ENCODE measurements at regions not wholly inside any gene's neighbourhood (a gene's known extent, or its start where the extent isn't known, plus 50 kb on each side); places are given as distances from the start of the nearest gene placed in this dataset.

DNA sequence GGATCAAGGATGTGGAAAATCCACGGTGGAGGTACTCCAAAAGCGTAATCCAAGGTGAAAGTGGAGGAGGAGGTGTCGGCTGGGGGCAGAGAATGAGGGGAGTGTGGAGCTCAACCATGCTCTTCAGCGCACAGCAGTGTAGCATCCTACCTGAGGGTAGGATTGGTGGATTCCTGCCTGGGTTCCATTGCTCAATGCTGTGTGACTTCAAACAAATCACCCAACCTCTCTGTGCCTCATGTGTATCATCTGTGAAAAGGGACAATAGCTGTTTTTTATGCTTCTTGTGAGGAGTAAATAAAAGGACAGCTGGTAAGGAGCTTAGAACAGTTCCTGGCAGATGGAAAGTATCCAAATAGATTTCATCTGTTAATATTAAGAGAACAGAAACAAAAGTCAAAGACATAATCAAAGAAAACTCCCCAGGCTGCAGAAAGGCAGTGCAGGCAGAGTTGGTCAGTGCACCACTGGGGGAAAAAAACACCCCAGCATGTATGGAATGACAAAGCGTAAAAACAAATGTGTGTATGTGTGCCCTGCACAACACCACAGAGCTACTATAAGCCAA, 130.0 kb upstream of the HDAC4 start:
- DNase-seq = no peak
- intact Hi-C loops (cut with DNase I) = no loop called here

DNA sequence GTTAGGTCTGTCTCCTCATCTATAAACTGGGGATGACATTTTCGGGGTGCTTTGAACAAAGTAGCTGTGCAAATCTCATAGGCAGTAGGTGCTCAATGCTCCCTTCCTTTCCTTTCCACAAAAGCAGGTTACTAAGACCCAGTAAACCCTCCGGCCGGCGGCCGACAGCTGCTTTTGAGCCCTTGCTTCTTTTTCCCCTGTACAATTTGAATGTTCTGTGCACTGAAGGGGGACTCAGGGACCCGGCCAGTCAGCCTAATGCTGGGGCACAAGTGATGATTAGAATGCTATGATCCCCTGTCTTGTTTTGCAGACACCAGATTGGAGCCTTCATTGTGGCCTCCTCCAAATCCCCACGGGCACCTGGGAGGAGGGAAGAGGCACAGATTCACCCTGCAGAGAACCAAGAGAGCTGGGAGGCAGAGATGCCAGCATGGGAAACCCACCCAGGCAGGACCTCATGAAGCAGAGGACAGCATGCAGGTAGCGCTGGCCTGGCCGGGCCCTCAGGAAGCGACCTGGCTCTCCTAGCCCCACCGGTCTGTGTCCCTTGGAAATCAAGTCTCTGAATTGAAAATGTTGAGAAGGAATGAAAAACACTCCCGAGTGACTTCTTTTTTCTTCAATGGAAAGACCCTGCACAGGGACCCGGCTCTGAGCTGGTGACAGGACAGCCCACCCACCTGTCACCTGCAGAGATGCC, 128.6 kb upstream of the HDAC4 start:
- no peak for DNase-seq
- intact Hi-C loops (cut with DNase I) = no loop called here

GRCh38 chr2:239528883-239529282, 128.1 kb upstream of the HDAC4 start:
- intact Hi-C loops (cut with DNase I) = no loop called here
- no peak for DNase-seq

GRCh38 chr2:239528146-239528545, 127.3 kb upstream of the HDAC4 start:
- no peak for DNase-seq
- intact Hi-C loops (cut with DNase I) = no loop called here

DNA sequence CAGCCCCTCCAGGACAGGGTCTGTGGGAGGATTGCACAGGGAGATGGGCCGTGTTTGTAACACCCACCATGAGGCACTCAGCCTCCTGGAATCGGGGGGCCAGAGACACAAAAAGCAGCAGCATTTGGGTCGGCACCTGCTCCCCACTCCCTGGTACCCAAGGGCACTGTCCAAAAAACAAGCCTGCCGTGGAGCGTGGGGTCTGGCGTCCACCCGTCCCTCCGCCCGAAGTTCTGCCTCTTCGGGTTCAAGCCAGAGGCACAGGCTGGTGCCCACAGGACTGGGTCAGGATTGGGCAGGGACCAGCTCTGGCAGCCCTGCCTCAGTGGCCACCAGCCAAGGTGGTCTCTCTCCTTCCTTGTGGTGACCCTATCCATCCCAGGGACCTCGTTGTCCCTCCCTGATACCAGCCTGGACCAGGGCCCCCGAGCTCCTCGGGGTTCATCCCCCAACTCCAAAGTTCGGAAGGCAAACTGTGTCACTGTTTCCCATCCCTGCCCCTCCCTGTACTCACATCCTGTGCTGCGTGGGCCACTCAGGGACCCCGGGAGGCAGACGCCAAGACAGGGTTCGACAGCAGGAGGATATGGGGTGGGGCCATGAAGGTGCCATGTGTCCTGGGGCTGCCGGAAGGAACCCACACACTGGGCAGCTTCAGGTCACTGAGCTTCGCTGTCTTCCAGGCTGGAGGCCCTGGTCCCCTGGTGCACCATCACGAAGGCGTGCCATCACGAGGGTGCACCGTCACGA, 126.0 kb upstream of the HDAC4 start:
- intact Hi-C loops (cut with DNase I) = no loop called here
- no peak for DNase-seq

DNA sequence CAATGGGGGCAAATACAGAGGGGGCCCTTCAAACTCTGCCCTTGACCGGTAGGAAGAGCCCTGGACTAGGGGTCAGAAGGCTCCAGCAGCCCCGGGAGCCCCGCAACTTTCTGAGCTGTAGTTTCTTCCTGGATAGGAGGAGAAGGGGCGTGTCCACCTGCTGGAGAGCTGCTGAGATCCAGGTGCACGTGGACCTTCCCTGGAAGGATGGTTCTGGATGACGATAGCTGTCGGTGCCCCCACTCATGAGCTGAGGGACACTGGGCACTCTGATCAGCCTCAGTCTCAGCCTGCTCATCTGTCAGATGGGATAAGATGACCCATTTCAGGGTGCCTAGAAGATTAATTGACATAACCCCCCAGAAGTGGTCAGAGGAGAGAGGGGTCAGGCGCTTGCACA, 125.2 kb upstream of the HDAC4 start:
- intact Hi-C loops (cut with DNase I) = no loop called here
- no peak for DNase-seq

DNA sequence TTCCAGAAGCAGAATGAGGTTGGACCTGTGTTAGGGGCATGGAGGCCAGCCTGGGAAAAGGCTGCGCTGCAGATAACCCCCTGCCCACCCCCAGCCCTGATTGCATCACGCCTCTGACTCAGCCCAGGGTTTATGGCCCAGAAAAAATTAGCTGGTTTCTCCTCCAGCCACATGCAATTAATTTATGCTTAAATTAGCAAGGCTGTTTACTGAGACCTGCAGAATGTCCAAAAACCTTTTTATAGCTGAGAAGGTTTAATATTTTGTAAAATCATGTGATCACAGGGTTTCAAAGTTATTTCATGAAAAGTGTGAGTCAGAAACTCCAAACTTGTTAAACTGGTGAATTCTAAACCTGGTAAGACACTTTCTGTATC, 123.1 kb upstream of the HDAC4 start:
- no peak for DNase-seq
- intact Hi-C loops (cut with DNase I) = no loop called here

DNA sequence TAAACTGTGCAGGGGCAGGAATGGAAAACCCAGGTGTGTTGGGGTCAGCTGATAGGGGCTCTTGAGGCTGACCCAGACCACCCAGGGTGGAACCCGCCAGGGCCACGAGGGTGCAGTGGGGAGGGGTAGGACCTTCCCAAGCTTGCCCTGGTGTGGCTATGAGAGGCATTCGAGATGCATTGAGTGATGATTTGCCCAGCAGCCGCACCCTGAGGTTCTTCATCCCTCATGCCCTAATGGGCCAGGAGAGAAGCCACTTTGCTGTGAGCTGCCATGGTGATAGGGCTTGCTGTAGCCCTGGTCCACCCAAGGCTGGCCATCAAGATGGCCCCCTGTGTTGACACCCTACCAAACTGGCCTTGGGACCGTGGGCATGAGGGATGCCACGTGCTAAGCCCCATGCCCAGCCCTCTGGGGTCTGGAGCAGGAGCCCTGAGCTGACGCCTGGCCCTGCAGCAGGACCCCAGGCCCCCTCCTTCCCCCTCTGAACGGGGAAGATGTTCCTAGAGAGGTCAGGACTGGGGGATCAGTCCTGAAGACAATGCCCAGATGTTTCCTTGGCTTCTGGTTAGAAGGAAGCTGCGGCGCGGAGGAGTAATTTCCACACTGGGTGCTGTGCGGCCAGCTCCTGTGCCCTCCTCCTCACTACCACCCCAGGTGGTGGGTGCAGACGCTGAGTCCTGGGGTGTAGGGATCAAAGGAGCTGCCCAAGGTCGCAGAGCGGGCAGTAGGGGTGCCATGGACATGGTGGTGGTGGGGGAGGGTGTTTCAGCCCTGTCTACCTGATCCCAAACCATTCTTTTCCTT, 122.5 kb upstream of the HDAC4 start:
- DNase-seq = no peak
- intact Hi-C loops (cut with DNase I) = no loop called here

- intact Hi-C loops (cut with DNase I) = no loop called here
- DNase-seq = no peak
These were observed 121.9 kb upstream of the HDAC4 start for GRCh38 chr2:239522740-239523119.

DNA sequence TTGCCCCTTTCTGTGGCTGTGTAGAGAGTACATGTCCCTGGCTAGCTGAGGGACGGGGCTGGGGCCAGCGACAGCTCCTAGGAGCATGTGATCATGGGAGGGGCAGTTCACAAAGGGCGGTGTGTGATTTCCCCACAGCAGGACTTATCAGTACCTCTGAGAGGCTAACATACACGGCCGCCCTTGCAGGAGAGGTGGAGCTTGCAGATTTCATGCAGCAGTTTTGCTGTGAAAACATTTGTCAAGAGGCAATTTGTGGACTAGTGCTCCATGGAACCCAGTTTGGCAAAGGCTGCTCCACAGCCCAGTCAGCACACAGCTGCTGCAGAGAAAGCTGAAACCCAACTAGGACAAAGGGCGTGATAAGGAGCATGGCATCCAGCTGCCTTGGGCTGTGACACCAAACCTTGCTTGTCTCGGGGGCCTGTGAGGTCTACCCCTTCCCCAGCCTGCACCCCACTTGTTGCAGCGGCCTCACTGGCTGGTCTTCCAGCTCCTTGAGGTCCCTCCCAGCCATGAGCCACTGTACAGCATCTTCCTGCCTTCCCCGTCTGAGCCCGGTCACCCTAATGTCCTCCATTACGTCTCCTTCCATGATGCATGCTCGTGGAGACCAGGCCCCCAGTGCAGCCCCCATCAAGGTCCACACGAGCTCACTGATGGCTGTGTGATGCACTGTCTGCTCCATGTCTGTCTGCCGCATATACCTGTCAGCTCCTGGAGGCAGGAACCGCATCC, 121.4 kb upstream of the HDAC4 start:
- no peak for DNase-seq
- intact Hi-C loops (cut with DNase I) = no loop called here

GRCh38 chr2:239521518-239521815, 120.6 kb upstream of the HDAC4 start:
- intact Hi-C loops (cut with DNase I) = no loop called here
- DNase-seq = no peak

DNA sequence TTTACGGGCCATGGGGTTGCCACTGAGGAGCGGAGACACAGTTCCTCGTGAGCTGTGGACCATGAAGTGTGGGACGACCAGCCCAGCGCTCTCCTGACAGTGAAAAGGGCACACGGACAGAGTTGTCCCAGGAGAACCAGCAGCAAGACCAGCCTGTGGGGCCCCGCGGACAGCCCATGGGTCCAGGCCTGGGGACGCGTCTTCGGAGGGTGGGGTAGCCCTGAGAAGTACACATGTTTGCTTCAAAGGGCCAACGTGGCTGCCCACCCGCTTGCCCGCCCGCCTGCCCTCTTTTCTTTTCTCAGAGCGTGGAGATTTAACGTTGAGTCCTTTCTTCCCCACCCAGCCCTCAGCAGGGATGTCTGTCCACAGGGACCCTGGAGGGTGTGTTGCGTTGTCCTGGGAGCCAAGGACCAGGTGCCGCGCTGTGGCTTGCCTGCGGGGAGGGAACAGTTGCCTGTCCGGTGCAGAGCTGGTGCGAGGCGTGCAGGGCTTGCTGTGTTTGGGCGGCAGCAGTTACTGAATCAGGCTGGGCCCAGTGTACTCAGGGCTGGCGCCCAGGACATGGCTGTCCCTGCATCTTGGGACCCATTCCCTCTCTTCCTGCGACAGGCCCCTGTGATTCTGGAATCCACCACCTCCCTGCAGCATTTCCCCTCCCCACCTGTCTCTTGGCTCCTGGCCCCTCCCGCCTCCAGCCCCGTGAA, 120.1 kb upstream of the HDAC4 start:
- no peak for DNase-seq
- intact Hi-C loops (cut with DNase I) = no loop called here

DNA sequence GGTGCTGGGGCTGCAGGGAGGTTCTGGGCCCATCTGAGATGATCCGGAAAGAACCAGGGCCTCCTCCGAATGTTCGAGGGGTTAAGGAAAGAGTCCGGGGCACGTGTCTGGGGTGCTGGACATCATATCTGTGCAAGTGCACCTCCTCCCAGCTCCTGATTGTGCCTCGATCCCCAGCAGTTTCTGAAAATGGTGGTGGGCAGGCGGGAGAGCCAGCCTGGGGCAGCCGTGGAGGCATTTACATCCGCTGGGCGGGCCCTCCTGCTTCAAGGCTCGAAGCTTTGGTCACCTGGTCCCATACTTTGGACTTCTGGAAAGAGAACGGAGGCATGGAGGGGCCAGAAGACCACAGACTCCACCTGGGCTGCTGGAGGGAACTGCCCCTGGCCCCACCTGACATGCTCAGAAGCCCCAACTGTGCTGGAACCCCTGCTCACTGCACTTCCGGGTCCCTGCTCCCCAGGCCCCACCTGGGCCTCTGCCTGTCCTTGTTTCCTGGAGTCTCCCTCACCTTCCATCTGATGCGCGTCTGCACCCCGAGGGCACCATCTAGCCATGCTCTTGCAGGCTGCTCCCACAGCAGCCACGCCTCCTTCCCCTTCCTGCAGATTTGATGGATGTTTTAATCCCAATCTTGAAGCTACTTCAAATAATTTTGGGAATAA, 119.2 kb upstream of the HDAC4 start:
- no peak for DNase-seq
- intact Hi-C loops (cut with DNase I) = no loop called here

- peak in 5 of 42 donors; percentile 6 to 48 (median 27) for DNase-seq
- intact Hi-C loops (cut with DNase I) = no loop called here
These were observed 118.5 kb upstream of the HDAC4 start for GRCh38 chr2:239519089-239519920.

DNA sequence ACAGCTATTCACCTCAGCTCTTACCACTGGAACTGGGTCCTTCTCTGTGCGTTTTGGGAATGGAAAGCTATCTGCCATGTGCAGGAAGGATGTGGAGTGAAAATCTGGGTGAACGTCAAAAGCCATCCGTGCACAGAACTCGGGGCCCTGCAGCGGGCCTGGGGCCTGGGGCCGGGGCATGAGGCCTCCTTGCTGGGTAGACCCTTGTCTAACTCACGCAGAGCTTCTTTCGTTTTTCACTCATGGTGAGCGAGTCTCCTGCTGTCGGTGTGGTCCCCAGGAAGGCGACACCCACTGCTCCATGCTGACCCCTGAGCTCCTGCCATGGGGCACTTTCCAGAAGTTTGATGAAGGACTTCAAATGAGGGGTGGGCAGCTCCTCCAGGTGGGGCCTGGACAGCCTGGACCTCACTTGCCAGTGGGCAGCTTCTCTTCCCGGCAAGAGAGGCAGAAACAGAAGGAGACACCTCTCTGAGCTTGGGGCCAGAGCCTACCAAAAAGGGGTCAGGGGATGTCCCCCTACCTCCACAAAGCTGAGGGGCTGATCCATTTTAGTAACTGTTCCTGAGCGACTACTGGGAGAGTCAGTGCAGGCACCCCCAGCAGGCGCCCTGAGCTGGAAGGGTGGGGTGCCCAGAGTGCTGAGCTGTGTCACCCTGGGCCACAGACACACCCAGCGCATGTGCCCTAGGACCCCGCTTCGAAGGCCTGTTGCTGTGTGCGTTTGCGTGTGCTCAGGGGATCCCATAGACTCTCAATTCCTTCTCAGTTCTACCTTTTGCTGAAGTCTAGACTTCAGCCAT, 117.7 kb upstream of the HDAC4 start:
- DNase-seq = no peak
- intact Hi-C loops (cut with DNase I) = no loop called here

DNA sequence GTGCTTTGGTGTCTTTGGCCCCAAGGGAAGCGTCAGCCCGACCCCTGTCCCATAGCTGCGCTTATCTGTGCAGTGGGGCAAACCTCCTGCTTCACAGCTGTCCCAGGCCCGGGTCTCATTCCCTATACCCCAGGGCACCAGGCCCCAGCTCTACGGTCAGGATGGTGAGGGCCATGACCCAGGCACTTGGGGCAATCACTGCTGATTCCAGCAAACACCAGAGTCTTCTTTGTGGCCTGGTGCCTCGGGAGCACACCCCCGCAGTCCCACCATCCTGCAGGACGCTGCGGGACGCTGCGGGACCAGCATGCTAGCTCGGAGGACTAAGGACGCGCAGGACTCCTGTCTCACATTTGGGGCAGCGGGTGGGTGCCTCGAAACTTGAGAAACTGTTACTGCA, 116.9 kb upstream of the HDAC4 start:
- no peak for DNase-seq
- intact Hi-C loops (cut with DNase I) = no loop called here

DNA sequence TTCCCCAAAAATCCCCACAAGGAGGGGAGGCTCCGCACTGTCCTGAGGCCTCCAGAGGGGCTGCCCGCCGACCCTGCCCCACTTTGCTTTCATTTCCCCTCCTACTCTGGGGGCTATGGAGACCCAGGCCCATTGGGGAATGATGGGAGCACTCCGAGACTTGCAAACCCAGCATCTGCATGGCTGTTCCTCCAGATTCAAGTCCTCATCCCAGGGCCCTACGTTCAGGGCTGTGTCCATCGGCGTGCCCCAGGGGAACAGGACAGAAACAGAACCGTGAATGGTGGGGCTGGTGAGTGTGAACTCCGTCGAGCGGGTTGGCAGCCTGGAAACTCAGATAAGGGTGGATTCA, 116.1 kb upstream of the HDAC4 start:
- intact Hi-C loops (cut with DNase I) = no loop called here
- DNase-seq = no peak

Data from head of caudate nucleus (tissue), 42 donors.